ENCODE measurements at regions not wholly inside any gene's neighbourhood (a gene's known extent, or its start where the extent isn't known, plus 50 kb on each side); places are given as distances from the start of the nearest gene placed in this dataset.
"Not testable (repeated sequence)": the region's sequence is repeated elsewhere in the genome, so short reads cannot be mapped to it uniquely, and the experiment has no call there.

DNA sequence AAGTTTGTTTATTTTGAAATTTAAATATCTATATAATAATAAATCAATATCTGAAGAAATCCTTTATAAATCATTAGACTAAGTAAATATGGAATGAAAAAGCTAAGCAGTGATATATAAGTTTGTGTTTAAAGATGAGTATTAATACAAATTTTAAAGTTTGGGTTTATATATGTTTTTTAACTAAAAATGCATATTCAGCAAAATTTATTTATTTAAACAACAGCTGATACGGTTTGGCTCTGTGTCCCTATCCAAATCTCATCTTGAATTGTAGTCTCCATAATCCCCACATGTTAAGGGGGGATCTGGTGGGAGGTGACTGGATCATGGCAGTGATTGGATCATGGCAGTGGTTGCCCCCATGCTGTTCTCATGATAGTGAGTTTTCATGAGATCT is 580.7 kb upstream of the EPHA6 start:
- no peaks in the 10 kb centered on the region for H3K4me1 ChIP-seq
- H3K36me3 ChIP-seq (replicated peaks): no peaks in the 10 kb centered on the region
- no peaks in the 10 kb centered on the region for H3K27me3 ChIP-seq (ENCODE audit: low read depth)
- DNase-seq (ENCODE audit: low spot score in 2 of 2): no peak
- in situ Hi-C loops (cut with MboI; ENCODE audit: low sequenced_read_pairs): no loop called here
- no peaks in the 10 kb centered on the region for H3K9me3 ChIP-seq
- no peak overlapping the region for H3K4me3 ChIP-seq

DNA sequence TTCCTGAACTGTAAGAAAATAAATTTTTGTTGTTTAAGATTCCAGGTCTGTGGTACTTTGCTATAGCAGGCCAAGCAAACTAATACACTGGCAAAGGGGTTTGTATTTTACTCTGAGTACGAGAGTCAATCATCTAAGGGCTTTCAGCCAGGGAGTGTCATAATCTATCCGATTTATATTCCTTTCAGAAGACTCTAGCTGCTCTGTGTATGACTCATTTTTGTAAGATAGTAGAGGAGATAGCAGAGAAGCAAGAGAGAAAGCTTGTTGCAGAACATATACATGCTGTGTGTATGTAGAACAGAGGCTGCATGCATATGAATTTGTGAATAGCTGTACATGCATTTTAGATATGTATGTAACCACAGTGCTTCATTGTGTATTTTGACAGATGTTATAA is 577.9 kb upstream of the EPHA6 start:
- no peaks in the 10 kb centered on the region for H3K27me3 ChIP-seq (ENCODE audit: low read depth)
- no peak for DNase-seq (ENCODE audit: low spot score in 2 of 2)
- no peaks in the 10 kb centered on the region for H3K4me1 ChIP-seq
- in situ Hi-C loops (cut with MboI; ENCODE audit: low sequenced_read_pairs): no loop called here
- H3K9me3 ChIP-seq: no peaks in the 10 kb centered on the region
- H3K4me3 ChIP-seq: no peak overlapping the region
- no peaks in the 10 kb centered on the region for H3K36me3 ChIP-seq (replicated peaks)

DNA sequence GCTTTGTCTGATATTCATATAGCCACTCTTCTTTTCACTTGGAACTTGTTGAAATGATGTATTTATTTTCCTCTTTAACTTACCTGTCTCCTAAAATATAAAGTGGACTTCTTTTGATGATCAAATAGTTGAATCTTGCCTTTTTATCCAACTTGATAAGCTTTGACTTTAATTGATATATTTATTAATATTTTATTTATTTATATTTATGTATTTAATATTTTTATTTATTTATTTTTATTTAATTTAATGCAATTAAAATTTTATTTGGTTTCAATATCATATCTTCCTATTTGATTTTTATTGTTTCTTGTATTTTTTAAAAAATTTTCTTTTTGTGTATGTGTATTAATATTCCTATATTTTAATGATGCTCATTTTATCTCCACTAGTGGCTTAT is 555.1 kb upstream of the EPHA6 start:
- DNase-seq (ENCODE audit: low spot score in 2 of 2): no peak
- Histone ChIP-seq H3K36me3 (replicated peaks) (no peaks in the 10 kb centered on the region), H3K27me3 (ENCODE audit: low read depth) (no peaks in the 10 kb centered on the region), H3K4me1 (no peaks in the 10 kb centered on the region), H3K9me3 (no peaks in the 10 kb centered on the region), H3K4me3 (no peak overlapping the region)
- in situ Hi-C loops (cut with MboI; ENCODE audit: low sequenced_read_pairs): no loop called here

DNA sequence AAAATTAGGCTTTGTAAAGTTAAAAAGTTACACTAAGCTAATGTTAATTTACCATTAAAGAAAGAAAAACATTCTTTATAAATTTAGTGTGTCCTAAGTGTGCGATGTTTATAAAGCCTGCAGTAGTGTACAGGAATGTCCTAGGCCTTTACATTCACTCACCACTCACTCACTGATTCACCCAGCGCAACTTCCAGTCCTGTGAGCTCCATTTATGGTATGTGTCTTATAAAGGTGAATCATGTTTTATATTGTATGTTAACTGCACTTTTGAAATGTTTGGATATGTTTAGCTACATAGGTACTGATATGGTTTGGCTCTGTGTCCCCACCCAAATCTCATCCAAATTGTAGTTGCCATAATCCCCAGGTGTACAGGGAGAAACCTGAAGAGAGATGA is 549.7 kb upstream of the EPHA6 start:
- Histone ChIP-seq H3K36me3 (replicated peaks) (no peaks in the 10 kb centered on the region), H3K27me3 (ENCODE audit: low read depth) (no peaks in the 10 kb centered on the region), H3K4me1 (no peaks in the 10 kb centered on the region), H3K4me3 (no peak overlapping the region), H3K9me3 (no peaks in the 10 kb centered on the region)
- in situ Hi-C loops (cut with MboI; ENCODE audit: low sequenced_read_pairs): no loop called here
- no peak for DNase-seq (ENCODE audit: low spot score in 2 of 2)

DNA sequence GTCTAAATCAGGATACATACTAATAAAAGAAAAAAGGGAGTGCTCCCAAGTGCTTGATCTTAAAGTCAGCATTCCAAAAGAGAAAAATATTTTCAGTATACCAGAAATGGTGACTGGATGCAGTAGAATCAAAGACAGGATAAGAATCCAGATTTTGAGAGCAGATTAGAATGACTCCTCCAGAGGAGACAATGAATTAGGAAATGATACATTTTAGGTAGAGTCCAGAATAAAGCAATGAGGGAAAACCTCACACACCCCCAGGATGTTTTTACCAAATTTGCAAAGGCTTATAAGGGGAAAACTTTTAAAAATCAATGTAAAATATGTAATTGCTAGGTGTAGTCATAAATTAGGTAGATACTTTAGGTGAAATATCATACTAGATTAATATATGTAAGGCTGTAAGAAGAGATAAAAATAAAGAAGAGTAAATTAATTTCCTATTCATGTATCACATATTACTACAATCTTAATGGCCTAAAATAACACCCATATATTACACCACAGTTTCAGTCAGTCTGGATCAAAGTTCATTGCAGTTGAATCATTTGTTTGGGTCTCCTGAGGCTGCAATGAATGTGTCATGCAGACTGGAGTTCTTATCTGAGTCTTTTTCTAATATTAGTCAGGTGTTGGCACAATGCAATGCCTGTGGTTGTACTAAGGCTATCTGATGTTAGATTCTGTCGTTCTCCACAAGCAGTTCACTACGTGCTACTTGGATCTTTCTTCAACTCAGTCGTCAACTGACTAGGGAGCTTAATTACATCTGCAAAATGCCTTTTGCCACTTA is 547.8 kb upstream of the EPHA6 start:
- in situ Hi-C loops (cut with MboI; ENCODE audit: low sequenced_read_pairs): no loop called here

DNA sequence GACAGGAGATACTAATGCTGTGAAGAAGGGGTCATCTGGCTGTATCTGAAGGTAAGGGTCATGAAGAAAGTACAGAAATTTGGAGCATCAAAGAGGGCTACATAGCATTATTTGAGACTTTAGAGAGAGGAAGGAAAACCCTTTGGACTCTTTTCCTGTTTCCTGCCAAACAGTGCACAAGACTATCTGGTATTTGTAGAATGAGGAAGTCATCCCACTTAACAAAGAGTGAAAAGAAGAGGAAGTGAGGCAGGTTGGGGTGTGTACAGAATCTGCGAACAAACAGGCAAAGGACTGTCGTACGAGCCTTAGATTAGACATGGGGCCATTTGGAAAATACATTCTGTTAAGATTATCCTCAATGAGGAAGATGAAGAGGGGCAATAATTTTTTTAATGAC is 546.8 kb upstream of the EPHA6 start:
- Histone ChIP-seq H3K4me3 (no peak overlapping the region), H3K4me1 (no peaks in the 10 kb centered on the region), H3K27me3 (ENCODE audit: low read depth) (no peaks in the 10 kb centered on the region), H3K9me3 (no peaks in the 10 kb centered on the region), H3K36me3 (replicated peaks) (no peaks in the 10 kb centered on the region)
- in situ Hi-C loops (cut with MboI; ENCODE audit: low sequenced_read_pairs): no loop called here
- no peak for DNase-seq (ENCODE audit: low spot score in 2 of 2)

More for the DNA sequence above, 547.8 kb upstream of the EPHA6 start:
- Histone ChIP-seq H3K36me3 (replicated peaks) (no peaks in the 10 kb centered on the region), H3K27me3 (ENCODE audit: low read depth) (no peaks in the 10 kb centered on the region), H3K4me3 (no peak overlapping the region), H3K4me1 (no peaks in the 10 kb centered on the region), H3K9me3 (no peaks in the 10 kb centered on the region)
- DNase-seq (ENCODE audit: low spot score in 2 of 2): no peak

DNA sequence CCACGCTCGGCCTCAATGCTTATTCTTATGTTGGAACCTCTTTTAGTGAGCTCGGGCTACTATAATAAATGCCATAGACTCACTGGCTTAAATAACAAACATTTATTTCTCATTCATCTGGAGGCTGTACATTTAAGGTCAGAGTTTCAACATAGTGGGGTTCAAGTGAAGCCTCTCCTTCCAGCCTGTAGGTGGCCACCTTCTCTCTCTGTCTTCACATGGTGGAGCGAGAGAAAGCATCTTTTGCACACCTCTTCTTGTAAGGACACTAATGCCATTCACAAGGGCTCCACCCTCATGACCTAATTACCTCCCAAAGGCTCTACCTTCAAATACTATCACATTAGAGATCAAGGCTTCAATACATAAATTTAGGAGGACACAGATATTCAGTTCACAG is 520.3 kb upstream of the EPHA6 start:
- Histone ChIP-seq H3K4me1 (no peaks in the 10 kb centered on the region), H3K4me3 (no peak overlapping the region), H3K27me3 (ENCODE audit: low read depth) (no peaks in the 10 kb centered on the region), H3K36me3 (replicated peaks) (no peaks in the 10 kb centered on the region), H3K9me3 (no peaks in the 10 kb centered on the region)
- DNase-seq (ENCODE audit: low spot score in 2 of 2): no peak
- in situ Hi-C loops (cut with MboI; ENCODE audit: low sequenced_read_pairs): no loop called here

DNA sequence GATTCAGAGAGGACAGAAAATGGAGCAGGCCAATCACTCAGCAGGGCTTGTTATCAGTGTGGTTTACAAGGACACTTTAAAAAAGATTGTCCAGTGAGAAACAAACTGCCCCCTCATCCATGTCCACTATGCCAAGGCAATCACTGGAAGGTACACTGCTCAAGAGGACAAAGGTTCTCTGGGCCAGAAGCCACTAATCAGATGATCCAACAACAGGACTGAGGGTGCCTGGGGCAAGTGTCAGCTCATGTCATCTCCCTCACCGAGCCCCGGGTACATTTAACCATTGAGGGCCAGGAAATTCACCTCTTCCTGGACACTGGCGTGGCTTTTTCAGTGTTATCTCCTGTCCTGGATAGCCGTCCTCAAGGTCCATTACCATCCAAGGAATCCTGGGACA is 513.7 kb upstream of the EPHA6 start:
- Histone ChIP-seq H3K36me3 (replicated peaks) (no peaks in the 10 kb centered on the region), H3K4me3 (no peak overlapping the region), H3K9me3 (no peaks in the 10 kb centered on the region), H3K27me3 (ENCODE audit: low read depth) (no peaks in the 10 kb centered on the region), H3K4me1 (no peaks in the 10 kb centered on the region)
- no peak for DNase-seq (ENCODE audit: low spot score in 2 of 2)
- in situ Hi-C loops (cut with MboI; ENCODE audit: low sequenced_read_pairs): no loop called here

DNA sequence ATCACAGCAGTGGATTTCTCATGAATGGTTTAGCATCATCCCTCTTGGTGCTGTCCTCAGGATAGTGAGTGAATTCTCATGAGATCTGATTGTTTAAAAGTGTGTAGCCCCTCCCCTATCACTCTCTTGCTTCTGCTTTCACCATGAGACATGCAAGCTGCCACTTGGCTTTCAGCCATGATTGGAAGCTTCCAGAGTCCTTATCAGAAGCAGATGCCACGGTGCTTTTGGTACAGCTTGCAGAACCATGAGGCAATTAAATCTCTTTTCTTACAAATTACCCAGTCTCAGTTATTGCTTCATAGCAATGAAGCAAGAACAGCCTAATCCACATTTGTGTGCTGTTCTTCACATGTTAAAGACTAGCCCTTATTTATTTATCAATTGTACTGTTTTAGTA is 495.2 kb upstream of the EPHA6 start:
- no peak overlapping the region for H3K4me3 ChIP-seq
- H3K27me3 ChIP-seq (ENCODE audit: low read depth): no peaks in the 10 kb centered on the region
- no peaks in the 10 kb centered on the region for H3K4me1 ChIP-seq
- H3K36me3 ChIP-seq (replicated peaks): no peaks in the 10 kb centered on the region
- H3K9me3 ChIP-seq: no peaks in the 10 kb centered on the region
- in situ Hi-C loops (cut with MboI; ENCODE audit: low sequenced_read_pairs): no loop called here
- DNase-seq (ENCODE audit: low spot score in 2 of 2): no peak

DNA sequence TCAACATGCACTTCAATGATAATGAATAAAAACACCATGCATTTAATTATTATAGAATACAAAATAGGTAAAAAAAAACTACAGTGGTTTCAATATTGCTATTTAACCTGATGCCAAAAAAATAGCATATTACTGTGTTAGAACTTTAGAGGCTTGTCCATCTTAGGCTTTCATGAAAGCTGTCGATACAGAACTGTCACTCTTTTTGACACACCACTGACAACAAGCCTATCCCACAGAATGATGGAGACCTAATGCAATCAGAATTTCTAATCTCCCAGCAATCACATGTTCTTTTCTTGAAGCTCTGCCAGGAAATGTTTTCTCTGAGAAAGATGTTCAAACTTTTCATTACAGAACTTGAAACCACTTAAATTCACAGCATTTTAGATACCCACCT is 490.3 kb upstream of the EPHA6 start:
- no peaks in the 10 kb centered on the region for H3K36me3 ChIP-seq (replicated peaks)
- no peaks in the 10 kb centered on the region for H3K27me3 ChIP-seq (ENCODE audit: low read depth)
- no peaks in the 10 kb centered on the region for H3K9me3 ChIP-seq
- no peak overlapping the region for H3K4me3 ChIP-seq
- no peak for DNase-seq (ENCODE audit: low spot score in 2 of 2)
- no peaks in the 10 kb centered on the region for H3K4me1 ChIP-seq
- in situ Hi-C loops (cut with MboI; ENCODE audit: low sequenced_read_pairs): no loop called here

DNA sequence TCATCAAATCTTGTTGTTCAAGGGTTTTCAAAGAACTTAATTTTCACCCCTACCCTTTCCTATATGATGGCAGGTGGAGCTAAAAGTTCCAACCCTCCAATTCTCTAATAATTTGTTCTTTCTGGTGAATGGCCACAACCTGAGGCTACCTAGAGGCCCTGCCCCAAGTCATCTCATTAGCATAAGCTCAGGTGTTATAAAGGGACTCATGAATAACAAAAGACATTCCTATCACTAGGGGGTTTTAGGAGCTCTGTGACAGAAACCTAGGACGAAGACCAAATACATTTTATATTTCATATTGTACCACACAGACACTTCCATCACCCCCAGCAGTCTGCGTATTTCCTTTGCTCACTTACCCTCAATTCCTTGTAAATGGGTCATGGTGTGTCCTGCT is 483.6 kb upstream of the EPHA6 start:
- no peaks in the 10 kb centered on the region; the same call in 1 of the 2 replicates for H3K27me3 ChIP-seq (ENCODE audit: low read depth)
- no peak overlapping the region for H3K4me3 ChIP-seq
- H3K36me3 ChIP-seq (replicated peaks): no peaks in the 10 kb centered on the region
- H3K9me3 ChIP-seq: no peaks in the 10 kb centered on the region
- DNase-seq (ENCODE audit: low spot score in 2 of 2): no peak
- no peaks in the 10 kb centered on the region for H3K4me1 ChIP-seq
- in situ Hi-C loops (cut with MboI; ENCODE audit: low sequenced_read_pairs): no loop called here

DNA sequence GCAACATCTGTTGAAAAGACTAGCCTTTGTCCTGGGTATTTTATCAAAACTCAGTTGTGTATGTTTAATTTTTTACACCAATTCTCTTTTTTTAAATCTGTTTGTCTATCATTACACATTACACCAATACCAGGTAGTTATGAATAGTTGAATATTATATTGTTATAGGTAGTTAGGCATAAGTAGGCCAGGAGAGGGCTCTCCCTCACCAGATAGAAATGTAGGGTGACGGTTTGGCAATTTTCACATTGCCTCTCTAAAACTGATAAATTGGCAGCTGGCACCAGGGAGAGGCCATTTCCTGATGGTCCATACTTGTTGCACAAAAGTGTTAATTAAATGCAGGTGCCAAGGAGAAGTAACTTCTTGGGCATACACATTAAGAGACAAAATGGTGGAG is 483.1 kb upstream of the EPHA6 start:
- Histone ChIP-seq H3K4me3 (no peak overlapping the region), H3K36me3 (replicated peaks) (no peaks in the 10 kb centered on the region), H3K9me3 (no peaks in the 10 kb centered on the region), H3K4me1 (no peaks in the 10 kb centered on the region), H3K27me3 (ENCODE audit: low read depth) (no peaks in the 10 kb centered on the region; the same call in 1 of the 2 replicates)
- in situ Hi-C loops (cut with MboI; ENCODE audit: low sequenced_read_pairs): no loop called here
- no peak for DNase-seq (ENCODE audit: low spot score in 2 of 2)

DNA sequence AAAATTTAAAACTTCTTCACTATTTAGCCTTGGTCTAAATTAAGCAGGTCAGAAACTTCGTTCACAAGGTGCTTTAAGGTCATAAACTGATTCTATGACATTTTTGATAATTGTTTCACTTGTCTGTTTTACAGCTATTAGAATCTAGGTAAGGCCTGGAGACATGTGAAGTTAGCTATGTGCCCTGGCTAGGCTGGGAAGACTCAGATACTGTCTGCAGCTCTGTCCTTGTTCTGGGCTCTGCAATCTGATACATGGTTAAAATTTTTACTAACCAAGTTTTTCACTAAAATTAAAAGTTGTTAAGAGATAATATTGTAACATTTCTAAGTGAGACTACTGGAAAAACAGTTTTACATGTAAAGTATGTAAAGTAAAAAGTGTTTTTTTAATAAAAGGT is 479.6 kb upstream of the EPHA6 start:
- Histone ChIP-seq H3K27me3 (ENCODE audit: low read depth) (no peaks in the 10 kb centered on the region), H3K9me3 (no peaks in the 10 kb centered on the region), H3K4me3 (no peak overlapping the region), H3K36me3 (replicated peaks) (no peaks in the 10 kb centered on the region), H3K4me1 (no peaks in the 10 kb centered on the region)
- no peak for DNase-seq (ENCODE audit: low spot score in 2 of 2)
- in situ Hi-C loops (cut with MboI; ENCODE audit: low sequenced_read_pairs): no loop called here

DNA sequence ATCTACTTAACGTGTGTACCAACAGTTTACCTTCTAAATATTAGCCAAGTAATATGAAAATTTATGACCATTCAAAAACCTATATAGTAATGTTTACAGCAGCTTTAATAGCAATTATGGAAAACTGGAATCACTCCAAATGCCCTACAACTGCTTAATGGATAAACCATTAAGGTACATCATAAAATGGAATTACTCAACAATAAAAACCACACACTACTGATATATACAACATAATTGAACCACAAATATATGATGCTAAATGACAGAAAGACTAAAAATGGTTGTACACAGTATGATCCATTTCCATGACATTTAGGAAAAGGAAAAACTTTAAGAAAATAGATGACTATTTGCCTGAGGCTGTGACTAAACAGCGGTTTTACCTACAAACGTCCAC is 467.1 kb upstream of the EPHA6 start:
- in situ Hi-C loops (cut with MboI; ENCODE audit: low sequenced_read_pairs): no loop called here
- Histone ChIP-seq H3K9me3 (no peaks in the 10 kb centered on the region), H3K4me3 (no peak overlapping the region), H3K27me3 (ENCODE audit: low read depth) (no peaks in the 10 kb centered on the region), H3K4me1 (no peaks in the 10 kb centered on the region), H3K36me3 (replicated peaks) (no peaks in the 10 kb centered on the region)
- no peak for DNase-seq (ENCODE audit: low spot score in 2 of 2)

DNA sequence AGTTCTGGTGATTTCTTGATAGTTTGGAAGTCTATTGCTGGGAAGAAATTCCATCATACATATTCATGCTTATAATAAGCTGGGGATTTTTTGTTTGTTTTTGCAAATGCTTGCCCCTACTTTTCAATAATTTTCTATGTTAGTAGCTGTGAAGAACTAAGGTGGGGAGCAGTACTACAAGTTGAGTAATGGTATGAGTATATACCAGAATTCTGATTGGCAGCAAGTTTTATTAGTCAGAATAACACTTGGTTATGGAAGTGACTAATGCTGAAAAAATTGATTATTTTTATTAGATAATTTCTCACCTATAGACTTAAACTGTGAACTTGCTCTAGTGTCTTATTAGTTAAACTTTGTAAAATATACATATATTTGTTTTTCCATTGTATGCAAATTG is 462.8 kb upstream of the EPHA6 start:
- DNase-seq (ENCODE audit: low spot score in 2 of 2); in situ Hi-C loops (cut with MboI; ENCODE audit: low sequenced_read_pairs); H3K4me3 ChIP-seq; H3K4me1 ChIP-seq; H3K36me3 ChIP-seq (replicated peaks); H3K27me3 ChIP-seq (ENCODE audit: low read depth); H3K9me3 ChIP-seq: not testable (repeated sequence)
